Ishikawa (cell line): ENCODE measurements at regions not wholly inside any gene's neighbourhood (a gene's known extent, or its start where the extent isn't known, plus 50 kb on each side); places are given as distances from the start of the nearest gene placed in this dataset.

Experiments used
- CREB1 ChIP-seq: IDR thresholded peaks from 2 replicates; pipeline ENCODE4 v1.6.1; 2012; ENCODE audit warnings: low read depth
- RAD21 ChIP-seq: IDR thresholded peaks from 2 replicates; pipeline ENCODE4 v1.6.1; 2012; ENCODE audit warnings: low read depth
- REST ChIP-seq: IDR thresholded peaks from 2 replicates; pipeline ENCODE4 v1.6.1; 2012; ENCODE audit warnings: low read depth, mild to moderate bottlenecking
- TAF1 ChIP-seq: IDR thresholded peaks from 2 replicates; pipeline ENCODE4 v1.6.1; 2012; ENCODE audit warnings: low read depth, mild to moderate bottlenecking
- USF1 ChIP-seq: IDR thresholded peaks from 2 replicates; pipeline ENCODE4 v1.6.1; 2012

DNA sequence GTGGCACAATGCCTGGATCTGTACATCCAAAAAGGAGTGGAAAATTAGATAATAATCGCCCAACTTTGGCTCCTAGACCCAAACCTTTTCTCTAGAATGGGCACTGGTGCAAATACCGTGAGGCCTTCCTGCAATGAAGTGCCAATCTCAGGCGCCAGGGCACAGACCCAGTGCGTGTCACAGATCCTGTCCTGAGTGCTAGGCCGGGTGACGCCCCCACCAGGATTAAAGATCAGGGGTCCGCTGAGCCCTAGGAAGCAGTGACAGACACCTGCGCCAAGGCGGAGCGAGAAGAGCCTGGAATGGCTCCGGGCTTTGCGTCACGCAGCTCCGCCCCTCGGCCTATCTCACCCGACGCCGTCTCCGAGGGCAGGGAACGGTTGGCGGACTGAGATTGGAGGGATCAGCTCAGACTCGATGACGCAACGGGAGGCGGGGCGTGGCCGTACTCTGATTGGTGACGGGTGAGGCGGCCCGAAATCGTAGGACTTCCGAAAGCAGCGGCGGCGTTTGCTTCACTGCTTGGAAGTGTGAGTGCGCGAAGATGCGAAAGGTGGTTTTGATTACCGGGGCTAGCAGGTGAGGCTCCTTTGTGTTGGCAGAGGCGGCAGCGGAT is 261.9 kb downstream of the ZNF37A start:
- TF ChIP-seq CREB1 (0 out of 2 replicates have a peak, but pooled peaks have one; percentile 51), TAF1 (peak; percentile 40; the same call in 1 of the 2 replicates)

- TF ChIP-seq USF1: peak; percentile 75
Observed at GRCh38 chr10:38356527-38356926, 262.4 kb downstream of the ZNF37A start.

GRCh38 chr10:38365917-38366316 is 271.8 kb downstream of the ZNF37A start:
- peak; percentile 44 for TF ChIP-seq RAD21

DNA sequence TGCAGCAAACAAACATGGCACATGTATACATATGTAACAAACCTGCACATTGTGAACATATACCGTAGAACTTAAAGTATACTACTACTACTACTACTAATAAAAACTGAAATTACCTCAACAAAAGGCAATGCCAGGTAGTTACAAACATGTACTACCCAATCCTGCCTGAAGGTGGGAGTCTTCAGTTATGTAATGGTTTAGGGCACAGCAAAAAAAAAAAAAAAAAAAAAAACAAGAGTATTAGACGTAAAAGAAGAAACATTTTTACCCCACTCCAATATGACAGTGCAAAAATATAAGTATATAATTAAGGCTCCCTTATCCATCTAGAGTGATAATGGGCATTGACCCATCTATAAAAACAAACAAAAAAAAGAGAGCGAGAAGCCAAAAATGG is 296.6 kb downstream of the ZNF37A start:
- peak; percentile 38 for TF ChIP-seq RAD21

- TF ChIP-seq TAF1 (peak; percentile 75), CREB1 (peak; percentile 42; the same call in 1 of the 2 replicates)
Observed at GRCh38 chr10:38402442-38403346, 308.6 kb downstream of the ZNF37A start.

DNA sequence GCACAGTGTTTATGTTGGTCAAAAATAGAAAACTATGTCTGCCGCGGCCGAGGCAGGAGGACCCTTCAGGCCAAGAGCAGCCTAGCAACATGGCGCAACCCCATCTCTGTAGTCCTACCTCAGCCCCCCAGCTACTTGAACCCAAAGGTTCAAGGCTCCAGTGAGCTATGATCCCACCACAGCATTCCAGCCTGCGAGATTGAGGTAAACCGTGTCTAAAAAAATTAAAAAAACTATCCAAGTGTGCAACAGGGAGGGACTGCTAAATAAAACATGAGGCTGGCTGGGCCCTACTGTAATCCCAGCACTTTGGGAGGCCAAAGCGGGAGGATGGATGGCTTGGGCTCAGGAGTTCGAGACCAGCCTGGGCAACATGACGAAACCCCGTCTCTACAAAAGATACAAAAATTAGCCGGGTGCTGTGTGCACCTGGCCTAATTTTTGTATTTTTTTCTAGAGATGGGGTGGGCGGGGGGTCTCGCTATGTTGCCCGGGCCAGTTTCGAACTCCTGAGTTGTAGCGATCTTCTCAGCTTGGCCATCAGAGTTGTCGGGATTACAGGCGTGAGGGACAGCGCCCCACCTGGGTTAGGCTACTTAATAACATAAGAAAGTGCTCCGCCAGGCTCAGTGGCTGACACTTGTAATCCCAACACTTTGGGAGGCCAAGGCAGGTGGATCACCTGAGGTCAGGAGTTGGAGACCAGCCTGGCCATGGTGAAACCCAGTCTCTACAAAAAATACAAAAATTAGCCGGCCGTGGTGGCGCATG is 309.4 kb downstream of the ZNF37A start:
- TF ChIP-seq CREB1: 0 out of 2 replicates have a peak, but pooled peaks have one; percentile 2

DNA sequence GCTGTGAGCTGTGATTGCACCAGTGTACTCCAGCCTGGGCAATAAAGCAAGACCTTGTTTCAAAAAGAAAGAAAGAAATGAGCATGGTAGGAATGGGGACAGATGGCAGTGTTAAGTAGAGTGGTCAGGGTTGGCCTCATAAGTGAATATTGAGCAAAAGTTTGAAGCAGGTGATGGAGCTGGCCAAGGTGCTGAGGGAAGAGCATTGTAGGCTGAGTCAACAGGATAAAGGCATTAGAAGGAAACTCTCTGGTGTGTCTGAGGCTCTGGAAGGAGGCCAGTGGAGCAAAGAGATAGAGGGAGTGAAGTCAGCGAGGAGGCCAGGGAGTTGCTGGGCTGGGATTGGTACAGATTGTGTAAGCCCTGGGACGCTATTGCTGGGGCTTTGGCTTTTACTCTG is 336.1 kb downstream of the ZNF37A start:
- TF ChIP-seq REST: peak; percentile 64
